Type B pancreatic cell (in vitro differentiated cells): ENCODE measurements at regions not wholly inside any gene's neighbourhood (a gene's known extent, or its start where the extent isn't known, plus 50 kb on each side); places are given as distances from the start of the nearest gene placed in this dataset.

Source experiments
- DNase-seq: peaks from one replicate; pipeline ENCODE4 v3.0.0; 2021; ENCODE audit warnings: mixed read lengths; ENCODE audit not compliant: unreplicated experiment; ENCODE audit errors: extremely low spot score
- H3K27ac Mint-ChIP-seq: 2 replicates; pipeline ENCODE4 v1.8.0; 2021; ENCODE audit warnings: mild to moderate bottlenecking, mixed read lengths
- H3K27me3 Mint-ChIP-seq: 2 replicates; pipeline ENCODE4 v1.8.0; 2021; ENCODE audit warnings: mixed read lengths
- H3K36me3 Mint-ChIP-seq: 2 replicates; pipeline ENCODE4 v1.8.0; 2021; ENCODE audit warnings: mixed read lengths
- H3K4me1 Mint-ChIP-seq: one replicate; pipeline ENCODE4 v1.8.0; 2021; ENCODE audit warnings: mixed read lengths; ENCODE audit not compliant: unreplicated experiment
- H3K4me3 Mint-ChIP-seq: 2 replicates; pipeline ENCODE4 v1.8.0; 2021; ENCODE audit warnings: mild to moderate bottlenecking, mixed read lengths
- H3K9me3 Mint-ChIP-seq: 2 replicates; pipeline ENCODE4 v1.8.0; 2021; ENCODE audit warnings: mixed read lengths
- CTCF ChIP-seq: fragments of 200-600 bp; sonication (generic); conservative IDR thresholded peaks from 2 replicates; pipeline ENCODE4 v1.5.0; 2021; ENCODE audit warnings: antibody characterized with exemption, mild to moderate bottlenecking

GRCh38 chr2:18149660-18150246 is 271.3 kb downstream of the KCNS3 start:
- TF ChIP-seq CTCF: peak; percentile 82
- Mint-ChIP-seq H3K36me3 (no peaks in the 10 kb centered on the region), H3K27ac (no peak overlapping the region), H3K4me3 (no peak overlapping the region), H3K27me3 (peaks cover 17% of the 10 kb centered on the region), H3K4me1 (no peaks in the 10 kb centered on the region), H3K9me3 (no peaks in the 10 kb centered on the region)
- DNase-seq: no peak

GRCh38 chr2:18136881-18137475 is 258.5 kb downstream of the KCNS3 start:
- no peak overlapping the region for H3K4me3 Mint-ChIP-seq
- H3K27me3 Mint-ChIP-seq: peaks cover 9% of the 10 kb centered on the region
- DNase-seq: no peak
- H3K36me3 Mint-ChIP-seq: no peaks in the 10 kb centered on the region
- peaks cover 6% of the 10 kb centered on the region for H3K4me1 Mint-ChIP-seq
- no peak overlapping the region for H3K27ac Mint-ChIP-seq
- no peak for TF ChIP-seq CTCF
- no peaks in the 10 kb centered on the region for H3K9me3 Mint-ChIP-seq

- Mint-ChIP-seq H3K36me3 (no peaks in the 10 kb centered on the region), H3K9me3 (no peaks in the 10 kb centered on the region), H3K27ac (no peak overlapping the region), H3K27me3 (peaks cover 15% of the 10 kb centered on the region), H3K4me3 (no peak overlapping the region), H3K4me1 (peaks cover 6% of the 10 kb centered on the region)
- no peak for DNase-seq
- no peak for TF ChIP-seq CTCF
Measured at GRCh38 chr2:18133310-18133709, 254.8 kb downstream of the KCNS3 start.

- H3K27ac Mint-ChIP-seq: no peak overlapping the region
- no peak for DNase-seq
- no peak for TF ChIP-seq CTCF
- H3K4me1 Mint-ChIP-seq: peaks cover 6% of the 10 kb centered on the region
- peaks cover 20% of the 10 kb centered on the region for H3K27me3 Mint-ChIP-seq
- no peaks in the 10 kb centered on the region for H3K9me3 Mint-ChIP-seq
- no peaks in the 10 kb centered on the region for H3K36me3 Mint-ChIP-seq
- H3K4me3 Mint-ChIP-seq: no peak overlapping the region
Measured at GRCh38 chr2:18132697-18133096, 254.2 kb downstream of the KCNS3 start.

GRCh38 chr2:18131761-18132160 is 253.3 kb downstream of the KCNS3 start:
- H3K27me3 Mint-ChIP-seq: peaks cover 22% of the 10 kb centered on the region
- no peak for TF ChIP-seq CTCF
- H3K4me1 Mint-ChIP-seq: peaks cover 1% of the 10 kb centered on the region
- no peak overlapping the region for H3K27ac Mint-ChIP-seq
- no peaks in the 10 kb centered on the region for H3K9me3 Mint-ChIP-seq
- DNase-seq: no peak
- no peaks in the 10 kb centered on the region for H3K36me3 Mint-ChIP-seq
- H3K4me3 Mint-ChIP-seq: no peak overlapping the region
